Stomach (tissue), 4 donors: ENCODE measurements at regions not wholly inside any gene's neighbourhood (a gene's known extent, or its start where the extent isn't known, plus 50 kb on each side); places are given as distances from the start of the nearest gene placed in this dataset.

Experiments
- CTCF ChIP-seq, 7 experiments: fragments of 450-650 bp in 4 of 7; fragments of 200-600 bp in 3 of 7; sonication (generic) in 3 of 7; IDR thresholded peaks; one replicate each; pipeline ENCODE4 v1.5.1; 2016 to 2019; ENCODE audit warnings: antibody characterized with exemption in 7 of 7, control low read depth in 2 of 7, mild to moderate bottlenecking in 1 of 7
- POLR2A ChIP-seq, 4 donors: fragments of 450-650 bp; IDR thresholded peaks; one replicate each; pipeline ENCODE4 v1.6.1; 2016; ENCODE audit warnings: antibody characterized with exemption in 4 of 4, control low read depth in 2 of 4, mild to moderate bottlenecking in 1 of 4, moderate library complexity in 1 of 4

- TF ChIP-seq CTCF (IDR thresholded peaks at IDR 0.05) (no peak), POLR2A (IDR thresholded peaks at IDR 0.05) (no peak)
Observed at GRCh38 chr6:9257215-9257614, 821.9 kb upstream of the SLC35B3 start.
